ENCODE measurements at regions not wholly inside any gene's neighbourhood (a gene's known extent, or its start where the extent isn't known, plus 50 kb on each side); places are given as distances from the start of the nearest gene placed in this dataset.

GRCh38 chr5:34488984-34489383 is 167.1 kb upstream of the RAI14 start:
- Histone ChIP-seq H3K9me3 (no peaks in the 10 kb centered on the region), H3K27me3 (no peaks in the 10 kb centered on the region), H3K27ac (no peak overlapping the region), H3K4me1 (ENCODE audit: insufficient read depth) (no peaks in the 10 kb centered on the region), H3K36me3 (no peaks in the 10 kb centered on the region), H3K4me3 (no peak overlapping the region)
- intact Hi-C loops (cut with DNase I) = loop anchor here in 1 of 4 donors (5.0 kb wide), 1 partner anchor 33 kb away; no protein-coding TSS in a partner anchor
- WGBS, 3 donors = 44 to 52% (median 52%) methylated on average over 4 of the region's 4 CpGs
- no peak for TF ChIP-seq EP300 (IDR thresholded peaks at IDR 0.05)
- TF ChIP-seq, protein P1, sequence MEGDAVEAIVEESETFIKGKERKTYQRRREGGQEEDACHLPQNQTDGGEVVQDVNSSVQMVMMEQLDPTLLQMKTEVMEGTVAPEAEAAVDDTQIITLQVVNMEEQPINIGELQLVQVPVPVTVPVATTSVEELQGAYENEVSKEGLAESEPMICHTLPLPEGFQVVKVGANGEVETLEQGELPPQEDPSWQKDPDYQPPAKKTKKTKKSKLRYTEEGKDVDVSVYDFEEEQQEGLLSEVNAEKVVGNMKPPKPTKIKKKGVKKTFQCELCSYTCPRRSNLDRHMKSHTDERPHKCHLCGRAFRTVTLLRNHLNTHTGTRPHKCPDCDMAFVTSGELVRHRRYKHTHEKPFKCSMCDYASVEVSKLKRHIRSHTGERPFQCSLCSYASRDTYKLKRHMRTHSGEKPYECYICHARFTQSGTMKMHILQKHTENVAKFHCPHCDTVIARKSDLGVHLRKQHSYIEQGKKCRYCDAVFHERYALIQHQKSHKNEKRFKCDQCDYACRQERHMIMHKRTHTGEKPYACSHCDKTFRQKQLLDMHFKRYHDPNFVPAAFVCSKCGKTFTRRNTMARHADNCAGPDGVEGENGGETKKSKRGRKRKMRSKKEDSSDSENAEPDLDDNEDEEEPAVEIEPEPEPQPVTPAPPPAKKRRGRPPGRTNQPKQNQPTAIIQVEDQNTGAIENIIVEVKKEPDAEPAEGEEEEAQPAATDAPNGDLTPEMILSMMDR (IDR thresholded peaks at IDR 0.05) = no peak
- no peak for TF ChIP-seq POLR2A (IDR thresholded peaks at IDR 0.05)
- no peak for DNase-seq

GRCh38 chr5:34490506-34491250 is 165.4 kb upstream of the RAI14 start:
- no peak overlapping the region for H3K27ac ChIP-seq
- H3K36me3 ChIP-seq = no peaks in the 10 kb centered on the region
- TF ChIP-seq EP300 (IDR thresholded peaks at IDR 0.05) (no peak), POLR2A (IDR thresholded peaks at IDR 0.05) (no peak)
- TF ChIP-seq, protein P1 (IDR thresholded peaks at IDR 0.05) = no peak
- no peaks in the 10 kb centered on the region for H3K27me3 ChIP-seq
- no peaks in the 10 kb centered on the region for H3K9me3 ChIP-seq
- no peak overlapping the region for H3K4me3 ChIP-seq
- no peaks in the 10 kb centered on the region for H3K4me1 ChIP-seq (ENCODE audit: insufficient read depth)
- 41 to 44% (median 42%) methylated on average over 8 to 14 of the region's 14 CpGs for WGBS, 3 donors
- intact Hi-C loops (cut with DNase I) = no loop called here
- DNase-seq = no peak

DNA sequence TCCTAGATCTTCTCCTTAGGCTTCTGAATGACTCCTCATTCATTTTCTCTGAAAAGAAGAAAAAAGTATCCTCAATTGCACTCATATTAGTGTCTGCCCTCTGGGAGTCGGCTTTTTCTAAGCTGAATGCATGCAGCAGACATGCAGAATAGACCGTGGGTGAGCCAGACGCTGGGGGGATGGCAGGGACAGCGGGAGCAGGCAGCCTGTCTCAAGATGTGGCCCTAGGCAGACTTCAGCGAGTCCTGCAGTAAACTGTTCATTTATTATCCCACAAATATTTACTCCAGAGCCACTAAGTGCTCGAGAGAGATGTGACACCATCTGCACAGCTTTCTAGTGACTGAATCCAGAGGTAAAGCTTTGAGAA is 164.9 kb upstream of the RAI14 start:
- 81 to 86% (median 86%) methylated on average over 6 of the region's 6 CpGs for WGBS, 3 donors
- no peak overlapping the region for H3K27ac ChIP-seq
- no peak overlapping the region for H3K4me3 ChIP-seq
- H3K27me3 ChIP-seq = no peaks in the 10 kb centered on the region
- no peak for DNase-seq
- H3K9me3 ChIP-seq = no peaks in the 10 kb centered on the region
- no peak for TF ChIP-seq EP300 (IDR thresholded peaks at IDR 0.05)
- TF ChIP-seq POLR2A (IDR thresholded peaks at IDR 0.05) = no peak
- TF ChIP-seq, protein P1 (IDR thresholded peaks at IDR 0.05) = no peak
- no peaks in the 10 kb centered on the region for H3K4me1 ChIP-seq (ENCODE audit: insufficient read depth)
- intact Hi-C loops (cut with DNase I) = no loop called here
- no peaks in the 10 kb centered on the region for H3K36me3 ChIP-seq

DNA sequence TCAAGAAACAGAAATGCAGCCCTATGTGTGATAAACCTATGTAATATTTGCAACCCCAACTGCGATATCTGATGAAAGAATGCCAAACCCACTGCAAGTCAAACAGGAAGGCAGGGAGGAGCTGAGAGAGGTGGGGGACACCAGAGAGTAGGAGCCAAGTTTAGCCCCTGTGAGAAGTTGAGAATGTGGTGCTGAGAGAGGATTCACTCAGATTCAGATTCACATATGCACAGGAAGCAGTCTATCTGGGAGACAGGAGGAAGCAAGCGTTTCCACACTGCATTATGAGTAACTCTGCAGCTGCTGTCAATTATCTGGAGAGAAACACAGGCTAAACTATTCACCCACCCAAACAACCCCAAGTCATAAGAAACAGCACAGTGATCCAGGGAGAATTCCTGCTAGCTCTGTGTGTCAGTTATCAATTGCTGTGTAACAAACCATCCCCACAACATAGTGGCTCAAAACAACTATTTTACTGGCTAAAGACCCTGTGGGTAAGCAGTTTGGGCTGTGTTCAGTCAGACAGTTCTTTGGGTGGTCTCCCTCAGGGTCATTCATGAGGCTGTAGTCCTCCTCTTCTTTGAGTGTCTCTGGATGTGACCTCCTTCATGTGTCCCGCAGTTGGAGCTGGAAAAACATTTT is 161.9 kb upstream of the RAI14 start:
- H3K4me1 ChIP-seq (ENCODE audit: insufficient read depth) = peaks cover 2% of the 10 kb centered on the region

More for the DNA sequence above, 161.9 kb upstream of the RAI14 start:
- no peaks in the 10 kb centered on the region for H3K27me3 ChIP-seq
- no peak overlapping the region for H3K4me3 ChIP-seq
- no peaks in the 10 kb centered on the region for H3K36me3 ChIP-seq
- WGBS, 3 donors = 82 to 87% (median 85%) methylated on average over 3 of the region's 3 CpGs
- TF ChIP-seq, protein P1 (IDR thresholded peaks at IDR 0.05) = no peak
- TF ChIP-seq EP300 (IDR thresholded peaks at IDR 0.05) (no peak), POLR2A (IDR thresholded peaks at IDR 0.05) (no peak)
- intact Hi-C loops (cut with DNase I) = no loop called here
- H3K27ac ChIP-seq = no peak overlapping the region
- H3K9me3 ChIP-seq = no peaks in the 10 kb centered on the region
- no peak for DNase-seq

Data from ovary (tissue), 7 donors.